ENCODE measurements at regions not wholly inside any gene's neighbourhood (a gene's known extent, or its start where the extent isn't known, plus 50 kb on each side); places are given as distances from the start of the nearest gene placed in this dataset.

DNA sequence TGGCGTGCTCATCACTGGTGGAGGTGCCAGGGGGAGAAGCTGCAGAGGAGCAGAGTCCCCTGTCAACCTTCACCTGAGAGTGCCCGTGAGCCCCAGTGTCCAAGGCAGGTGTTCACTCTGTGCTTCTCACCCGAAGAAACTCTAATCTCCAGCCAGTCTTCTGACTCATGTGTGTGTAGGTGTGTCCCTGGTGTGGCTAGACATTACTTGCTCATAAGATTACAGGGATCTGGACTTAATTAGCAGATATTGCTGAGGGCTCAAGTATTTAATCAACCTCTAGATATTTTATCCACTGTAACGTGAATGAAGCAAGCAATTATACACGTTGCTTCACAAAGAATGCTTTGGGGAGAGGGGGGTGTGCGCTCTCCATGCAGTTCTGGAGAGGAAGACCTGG lies 72.5 kb downstream of the MED10 start:
- TF ChIP-seq, protein P1, sequence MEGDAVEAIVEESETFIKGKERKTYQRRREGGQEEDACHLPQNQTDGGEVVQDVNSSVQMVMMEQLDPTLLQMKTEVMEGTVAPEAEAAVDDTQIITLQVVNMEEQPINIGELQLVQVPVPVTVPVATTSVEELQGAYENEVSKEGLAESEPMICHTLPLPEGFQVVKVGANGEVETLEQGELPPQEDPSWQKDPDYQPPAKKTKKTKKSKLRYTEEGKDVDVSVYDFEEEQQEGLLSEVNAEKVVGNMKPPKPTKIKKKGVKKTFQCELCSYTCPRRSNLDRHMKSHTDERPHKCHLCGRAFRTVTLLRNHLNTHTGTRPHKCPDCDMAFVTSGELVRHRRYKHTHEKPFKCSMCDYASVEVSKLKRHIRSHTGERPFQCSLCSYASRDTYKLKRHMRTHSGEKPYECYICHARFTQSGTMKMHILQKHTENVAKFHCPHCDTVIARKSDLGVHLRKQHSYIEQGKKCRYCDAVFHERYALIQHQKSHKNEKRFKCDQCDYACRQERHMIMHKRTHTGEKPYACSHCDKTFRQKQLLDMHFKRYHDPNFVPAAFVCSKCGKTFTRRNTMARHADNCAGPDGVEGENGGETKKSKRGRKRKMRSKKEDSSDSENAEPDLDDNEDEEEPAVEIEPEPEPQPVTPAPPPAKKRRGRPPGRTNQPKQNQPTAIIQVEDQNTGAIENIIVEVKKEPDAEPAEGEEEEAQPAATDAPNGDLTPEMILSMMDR (IDR thresholded peaks at IDR 0.05), result no peak
- TF ChIP-seq, protein P2, sequence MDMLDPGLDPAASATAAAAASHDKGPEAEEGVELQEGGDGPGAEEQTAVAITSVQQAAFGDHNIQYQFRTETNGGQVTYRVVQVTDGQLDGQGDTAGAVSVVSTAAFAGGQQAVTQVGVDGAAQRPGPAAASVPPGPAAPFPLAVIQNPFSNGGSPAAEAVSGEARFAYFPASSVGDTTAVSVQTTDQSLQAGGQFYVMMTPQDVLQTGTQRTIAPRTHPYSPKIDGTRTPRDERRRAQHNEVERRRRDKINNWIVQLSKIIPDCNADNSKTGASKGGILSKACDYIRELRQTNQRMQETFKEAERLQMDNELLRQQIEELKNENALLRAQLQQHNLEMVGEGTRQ (CRISPR knock-in tag; IDR thresholded peaks at IDR 0.05), result no peak
- TF ChIP-seq OVOL2 (CRISPR knock-in tag; IDR thresholded peaks at IDR 0.05; ENCODE audit: borderline replicate concordance), result no peak
- no peak for TF ChIP-seq SMAD4 (CRISPR knock-in tag; IDR thresholded peaks at IDR 0.05)
- TF ChIP-seq, protein P3, sequence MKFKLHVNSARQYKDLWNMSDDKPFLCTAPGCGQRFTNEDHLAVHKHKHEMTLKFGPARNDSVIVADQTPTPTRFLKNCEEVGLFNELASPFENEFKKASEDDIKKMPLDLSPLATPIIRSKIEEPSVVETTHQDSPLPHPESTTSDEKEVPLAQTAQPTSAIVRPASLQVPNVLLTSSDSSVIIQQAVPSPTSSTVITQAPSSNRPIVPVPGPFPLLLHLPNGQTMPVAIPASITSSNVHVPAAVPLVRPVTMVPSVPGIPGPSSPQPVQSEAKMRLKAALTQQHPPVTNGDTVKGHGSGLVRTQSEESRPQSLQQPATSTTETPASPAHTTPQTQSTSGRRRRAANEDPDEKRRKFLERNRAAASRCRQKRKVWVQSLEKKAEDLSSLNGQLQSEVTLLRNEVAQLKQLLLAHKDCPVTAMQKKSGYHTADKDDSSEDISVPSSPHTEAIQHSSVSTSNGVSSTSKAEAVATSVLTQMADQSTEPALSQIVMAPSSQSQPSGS (CRISPR knock-in tag; IDR thresholded peaks at IDR 0.05; ENCODE audit: borderline replicate concordance, low read depth), result no peak
- TF ChIP-seq ELF4 (CRISPR knock-in tag; IDR thresholded peaks at IDR 0.05; ENCODE audit: low read depth), result no peak
- TF ChIP-seq, protein P4, sequence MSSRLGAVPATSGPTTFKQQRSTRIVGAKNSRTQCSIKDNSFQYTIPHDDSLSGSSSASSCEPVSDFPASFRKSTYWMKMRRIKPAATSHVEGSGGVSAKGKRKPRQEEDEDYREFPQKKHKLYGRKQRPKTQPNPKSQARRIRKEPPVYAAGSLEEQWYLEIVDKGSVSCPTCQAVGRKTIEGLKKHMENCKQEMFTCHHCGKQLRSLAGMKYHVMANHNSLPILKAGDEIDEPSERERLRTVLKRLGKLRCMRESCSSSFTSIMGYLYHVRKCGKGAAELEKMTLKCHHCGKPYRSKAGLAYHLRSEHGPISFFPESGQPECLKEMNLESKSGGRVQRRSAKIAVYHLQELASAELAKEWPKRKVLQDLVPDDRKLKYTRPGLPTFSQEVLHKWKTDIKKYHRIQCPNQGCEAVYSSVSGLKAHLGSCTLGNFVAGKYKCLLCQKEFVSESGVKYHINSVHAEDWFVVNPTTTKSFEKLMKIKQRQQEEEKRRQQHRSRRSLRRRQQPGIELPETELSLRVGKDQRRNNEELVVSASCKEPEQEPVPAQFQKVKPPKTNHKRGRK (CRISPR knock-in tag; IDR thresholded peaks at IDR 0.05; ENCODE audit: borderline replicate concordance), result no peak
- TF ChIP-seq ESRRA (CRISPR knock-in tag; IDR thresholded peaks at IDR 0.05; ENCODE audit: borderline replicate concordance), result no peak
- no peak for TF ChIP-seq ZNF423 (CRISPR knock-in tag; IDR thresholded peaks at IDR 0.05)
